22Rv1 (cell line): ENCODE measurements at regions not wholly inside any gene's neighbourhood (a gene's known extent, or its start where the extent isn't known, plus 50 kb on each side); places are given as distances from the start of the nearest gene placed in this dataset.

Experiments
- CTCF ChIP-seq: fragments of 450-650 bp; IDR thresholded peaks from 2 replicates; pipeline ENCODE4 v1.5.1; 2017; ENCODE audit warnings: mild to moderate bottlenecking
- ZFX ChIP-seq: fragments of 450-650 bp; IDR thresholded peaks from 2 replicates; pipeline ENCODE4 v1.6.1; 2017; ENCODE audit warnings: antibody characterized with exemption, borderline replicate concordance

GRCh38 chr13:21320642-21321034 lies 138.5 kb downstream of the ZDHHC20 start:
- TF ChIP-seq CTCF (no peak), ZFX (no peak)
